HL-60 (cell line): ENCODE measurements at regions not wholly inside any gene's neighbourhood (a gene's known extent, or its start where the extent isn't known, plus 50 kb on each side); places are given as distances from the start of the nearest gene placed in this dataset.
"Not testable (repeated sequence)": the region's sequence is repeated elsewhere in the genome, so short reads cannot be mapped to it uniquely, and the experiment has no call there.

ENCODE experiments used
- GABPA ChIP-seq: IDR thresholded peaks from 2 replicates; pipeline ENCODE4 v1.6.1; 2012; ENCODE audit warnings: low read depth
- POLR2AphosphoS5 ChIP-seq: IDR thresholded peaks from 2 replicates; pipeline ENCODE4 v1.6.1; 2012; ENCODE audit warnings: low read depth
- REST ChIP-seq: IDR thresholded peaks from 2 replicates; pipeline ENCODE4 v1.6.1; 2012; ENCODE audit warnings: low read depth; ENCODE audit not compliant: insufficient replicate concordance
- TF ChIP-seq, protein P1 (sequence below): IDR thresholded peaks from one replicate; pipeline ENCODE4 v1.5.1; 2011; ENCODE audit warnings: low read length, control low read depth, inconsistent platforms; ENCODE audit not compliant: insufficient read depth

DNA sequence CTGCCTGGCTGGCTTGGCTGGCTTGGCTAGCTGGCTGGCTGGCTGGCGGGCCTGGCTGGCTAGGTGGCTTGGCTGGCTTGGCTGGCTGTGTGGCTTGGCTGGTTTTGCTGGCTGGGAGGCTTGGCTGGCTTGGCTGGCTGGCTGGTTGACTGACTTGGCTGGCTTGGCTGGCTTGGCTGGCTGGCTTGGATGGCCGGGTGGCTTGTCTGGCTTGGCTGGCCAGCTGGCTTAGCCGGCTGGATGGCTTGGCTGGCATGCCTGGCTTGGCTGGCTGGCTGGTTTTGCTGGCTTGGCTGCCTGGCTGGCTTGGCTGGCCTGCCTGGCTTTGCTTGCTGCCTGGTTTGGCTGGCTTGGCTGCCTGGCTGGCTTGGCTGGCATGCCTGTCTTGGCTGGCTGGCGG, 2817.3 kb downstream of the RPIA start:
- TF ChIP-seq, protein P1, sequence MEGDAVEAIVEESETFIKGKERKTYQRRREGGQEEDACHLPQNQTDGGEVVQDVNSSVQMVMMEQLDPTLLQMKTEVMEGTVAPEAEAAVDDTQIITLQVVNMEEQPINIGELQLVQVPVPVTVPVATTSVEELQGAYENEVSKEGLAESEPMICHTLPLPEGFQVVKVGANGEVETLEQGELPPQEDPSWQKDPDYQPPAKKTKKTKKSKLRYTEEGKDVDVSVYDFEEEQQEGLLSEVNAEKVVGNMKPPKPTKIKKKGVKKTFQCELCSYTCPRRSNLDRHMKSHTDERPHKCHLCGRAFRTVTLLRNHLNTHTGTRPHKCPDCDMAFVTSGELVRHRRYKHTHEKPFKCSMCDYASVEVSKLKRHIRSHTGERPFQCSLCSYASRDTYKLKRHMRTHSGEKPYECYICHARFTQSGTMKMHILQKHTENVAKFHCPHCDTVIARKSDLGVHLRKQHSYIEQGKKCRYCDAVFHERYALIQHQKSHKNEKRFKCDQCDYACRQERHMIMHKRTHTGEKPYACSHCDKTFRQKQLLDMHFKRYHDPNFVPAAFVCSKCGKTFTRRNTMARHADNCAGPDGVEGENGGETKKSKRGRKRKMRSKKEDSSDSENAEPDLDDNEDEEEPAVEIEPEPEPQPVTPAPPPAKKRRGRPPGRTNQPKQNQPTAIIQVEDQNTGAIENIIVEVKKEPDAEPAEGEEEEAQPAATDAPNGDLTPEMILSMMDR: not testable (repeated sequence)
- TF ChIP-seq POLR2AphosphoS5, REST, GABPA: not testable (repeated sequence)
